ENCODE measurements at regions not wholly inside any gene's neighbourhood (a gene's known extent, or its start where the extent isn't known, plus 50 kb on each side); places are given as distances from the start of the nearest gene placed in this dataset.

DNA sequence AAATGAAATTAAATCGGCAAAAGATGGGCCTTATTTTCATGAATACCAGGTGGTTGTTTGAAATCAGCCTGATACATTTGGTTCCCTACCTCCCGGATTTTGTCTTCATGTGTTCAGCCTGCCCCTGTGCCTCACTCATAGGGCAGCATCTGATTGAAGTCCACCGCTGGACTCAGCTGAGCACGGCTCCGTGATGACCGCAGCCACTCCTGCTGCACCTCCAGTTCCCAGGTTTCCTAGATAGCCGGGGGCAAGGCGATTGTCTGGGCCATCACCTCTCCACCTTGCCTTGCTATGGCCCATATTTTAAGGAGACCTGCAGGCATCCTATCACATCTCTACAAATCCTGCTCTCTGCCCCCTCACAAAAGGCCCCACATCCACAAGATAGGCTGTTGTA, 563.8 kb downstream of the NUF2 start:
- H4K20me1 ChIP-seq (ENCODE audit: control insufficient read depth, insufficient read depth, insufficient read length) = no peaks in the 10 kb centered on the region
- H3K56ac ChIP-seq (ENCODE audit: insufficient read length, low read depth, low read length) = no peak overlapping the region
- no peak overlapping the region for H3K9ac ChIP-seq (ENCODE audit: extremely low read depth, insufficient read length, low read length)
- H4K5ac ChIP-seq (ENCODE audit: insufficient read length, low read depth, low read length) = no peak overlapping the region
- H2BK5ac ChIP-seq (ENCODE audit: insufficient read length, low read length) = no peak overlapping the region
- no peaks in the 10 kb centered on the region for H3K23me2 ChIP-seq (ENCODE audit: insufficient read length, low read depth, low read length, poor library complexity, severe bottlenecking)
- H4K91ac ChIP-seq (ENCODE audit: insufficient read length, low read depth, low read length) = no peak overlapping the region
- no peak overlapping the region for H2BK12ac ChIP-seq (ENCODE audit: insufficient read length, low read depth, low read length)
- no peak overlapping the region for H2AK5ac ChIP-seq (ENCODE audit: insufficient read length, low read length)
- no peak for DNase-seq
- H3K4ac ChIP-seq (ENCODE audit: low read depth, low read length) = no peak overlapping the region
- Mint-ChIP-seq H3K4me3 (no peak overlapping the region), H3K4me1 (peaks cover 15 to 24% of the 10 kb centered on the region in 2 experiments), H3K36me3 (ENCODE audit: insufficient read depth in 1 of 3, low read depth in 3 of 3) (peaks cover 0 to 4% (median 0%) of the 10 kb centered on the region in 3 experiments; a peak in 3 of 7 replicates), H3K9me3 (no peaks in the 10 kb centered on the region), H3K27ac (no peak overlapping the region), H3K27me3 (ENCODE audit: low read depth) (no peaks in the 10 kb centered on the region)
- H3K9me3 ChIP-seq (ENCODE audit: control insufficient read depth, low read depth, low read length) = no peaks in the 10 kb centered on the region
- no peak overlapping the region for H3K4me2 ChIP-seq (ENCODE audit: insufficient read depth, insufficient read length, low read length)
- H3K27me3 ChIP-seq (ENCODE audit: insufficient read depth, low read length) = no peaks in the 10 kb centered on the region
- no peaks in the 10 kb centered on the region for H3K79me2 ChIP-seq (ENCODE audit: insufficient read depth, low read length)
- H3K18ac ChIP-seq (ENCODE audit: insufficient read length, low read depth, low read length) = no peak overlapping the region
- H2BK15ac ChIP-seq (ENCODE audit: low read depth, low read length) = no peak overlapping the region
- H2AFZ ChIP-seq (ENCODE audit: low read length) = no peak overlapping the region
- H3K27ac ChIP-seq (ENCODE audit: insufficient read length, low read depth, low read length) = no peak overlapping the region
- TF ChIP-seq, protein P1, sequence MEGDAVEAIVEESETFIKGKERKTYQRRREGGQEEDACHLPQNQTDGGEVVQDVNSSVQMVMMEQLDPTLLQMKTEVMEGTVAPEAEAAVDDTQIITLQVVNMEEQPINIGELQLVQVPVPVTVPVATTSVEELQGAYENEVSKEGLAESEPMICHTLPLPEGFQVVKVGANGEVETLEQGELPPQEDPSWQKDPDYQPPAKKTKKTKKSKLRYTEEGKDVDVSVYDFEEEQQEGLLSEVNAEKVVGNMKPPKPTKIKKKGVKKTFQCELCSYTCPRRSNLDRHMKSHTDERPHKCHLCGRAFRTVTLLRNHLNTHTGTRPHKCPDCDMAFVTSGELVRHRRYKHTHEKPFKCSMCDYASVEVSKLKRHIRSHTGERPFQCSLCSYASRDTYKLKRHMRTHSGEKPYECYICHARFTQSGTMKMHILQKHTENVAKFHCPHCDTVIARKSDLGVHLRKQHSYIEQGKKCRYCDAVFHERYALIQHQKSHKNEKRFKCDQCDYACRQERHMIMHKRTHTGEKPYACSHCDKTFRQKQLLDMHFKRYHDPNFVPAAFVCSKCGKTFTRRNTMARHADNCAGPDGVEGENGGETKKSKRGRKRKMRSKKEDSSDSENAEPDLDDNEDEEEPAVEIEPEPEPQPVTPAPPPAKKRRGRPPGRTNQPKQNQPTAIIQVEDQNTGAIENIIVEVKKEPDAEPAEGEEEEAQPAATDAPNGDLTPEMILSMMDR (conservative IDR thresholded peaks at IDR 0.05) = no peak
- no peak overlapping the region for H3K23ac ChIP-seq (ENCODE audit: insufficient read length, low read depth, low read length)
- no peaks in the 10 kb centered on the region for H3K79me1 ChIP-seq (ENCODE audit: insufficient read depth, low read depth, low read length, poor library complexity, severe bottlenecking)
- H2BK20ac ChIP-seq (ENCODE audit: low read depth, low read length, poor library complexity, severe bottlenecking) = no peak overlapping the region
- no peak overlapping the region for H3T11ph ChIP-seq (ENCODE audit: low read length)
- no peak overlapping the region for H4K8ac ChIP-seq (replicated peaks; ENCODE audit: insufficient read length, low read depth, low read length)
- no CpG with 5 or more reads among the region's 8 CpGs for WGBS (ENCODE audit: extremely low coverage, insufficient read length, low lambda C conversion rate)
- H3K14ac ChIP-seq (ENCODE audit: insufficient read depth, low read length) = no peak overlapping the region
- H3K4me1 ChIP-seq (ENCODE audit: insufficient read depth, low read length) = peaks cover 4% of the 10 kb centered on the region; the same call in 1 of the 2 replicates
- H2BK120ac ChIP-seq (ENCODE audit: low read depth, low read length, poor library complexity, severe bottlenecking) = no peak overlapping the region
